ENCODE measurements at regions not wholly inside any gene's neighbourhood (a gene's known extent, or its start where the extent isn't known, plus 50 kb on each side); places are given as distances from the start of the nearest gene placed in this dataset.

DNA sequence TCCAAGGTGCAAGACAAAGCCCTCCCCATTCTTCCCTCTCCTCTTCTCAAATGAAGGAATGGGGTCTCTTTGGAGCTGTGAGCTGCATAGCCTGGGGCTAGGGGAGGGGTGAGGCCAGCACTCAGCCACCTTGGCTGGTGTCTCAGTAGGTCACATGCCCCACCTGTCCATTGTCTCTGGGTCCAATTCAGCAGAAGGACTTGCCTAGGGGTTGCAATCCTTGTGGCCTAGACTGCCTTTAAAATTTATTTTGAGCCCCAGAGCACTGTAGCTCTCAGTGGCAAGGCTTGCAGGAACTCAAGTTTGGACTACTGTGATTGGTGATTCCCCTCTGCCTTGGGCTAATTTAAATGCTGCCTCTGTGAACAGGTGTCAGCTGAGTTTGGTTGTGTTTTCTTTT is 336.7 kb downstream of the DDX10 start:
- ChIA-PET POLR2A (ENCODE audit: low non-redundant PET) (no interaction called here), CTCF (no interaction called here)
- H3K36me3 ChIP-seq (ENCODE audit: insufficient read depth, low read length, poor library complexity, severe bottlenecking): no peaks in the 10 kb centered on the region
- H3K4me3 ChIP-seq (ENCODE audit: low read depth, low read length, poor library complexity, severe bottlenecking): no peak overlapping the region
- H3K4me1 ChIP-seq (ENCODE audit: insufficient read depth, low read length, poor library complexity, severe bottlenecking): no peaks in the 10 kb centered on the region
- BruUV-seq (replicated peaks): no TSS peak
- no peaks in the 10 kb centered on the region for H3K27me3 ChIP-seq (replicated peaks; ENCODE audit: insufficient read depth, low read depth, low read length, poor library complexity)
- TF ChIP-seq, protein P1, sequence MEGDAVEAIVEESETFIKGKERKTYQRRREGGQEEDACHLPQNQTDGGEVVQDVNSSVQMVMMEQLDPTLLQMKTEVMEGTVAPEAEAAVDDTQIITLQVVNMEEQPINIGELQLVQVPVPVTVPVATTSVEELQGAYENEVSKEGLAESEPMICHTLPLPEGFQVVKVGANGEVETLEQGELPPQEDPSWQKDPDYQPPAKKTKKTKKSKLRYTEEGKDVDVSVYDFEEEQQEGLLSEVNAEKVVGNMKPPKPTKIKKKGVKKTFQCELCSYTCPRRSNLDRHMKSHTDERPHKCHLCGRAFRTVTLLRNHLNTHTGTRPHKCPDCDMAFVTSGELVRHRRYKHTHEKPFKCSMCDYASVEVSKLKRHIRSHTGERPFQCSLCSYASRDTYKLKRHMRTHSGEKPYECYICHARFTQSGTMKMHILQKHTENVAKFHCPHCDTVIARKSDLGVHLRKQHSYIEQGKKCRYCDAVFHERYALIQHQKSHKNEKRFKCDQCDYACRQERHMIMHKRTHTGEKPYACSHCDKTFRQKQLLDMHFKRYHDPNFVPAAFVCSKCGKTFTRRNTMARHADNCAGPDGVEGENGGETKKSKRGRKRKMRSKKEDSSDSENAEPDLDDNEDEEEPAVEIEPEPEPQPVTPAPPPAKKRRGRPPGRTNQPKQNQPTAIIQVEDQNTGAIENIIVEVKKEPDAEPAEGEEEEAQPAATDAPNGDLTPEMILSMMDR (conservative IDR thresholded peaks at IDR 0.05; ENCODE audit: low read depth, low read length): no peak
- TF ChIP-seq EZH2 (IDR thresholded peaks at IDR 0.05; ENCODE audit: borderline replicate concordance, low read depth, low read length, poor library complexity, severe bottlenecking): no peak
- no peak overlapping the region for H3K27ac ChIP-seq (ENCODE audit: low read depth, low read length, poor library complexity, severe bottlenecking)
- no peaks in the 10 kb centered on the region for H3K9me3 ChIP-seq (ENCODE audit: low read depth, low read length, poor library complexity, severe bottlenecking)
- intact Hi-C loops (cut with micrococcal nuclease; ENCODE audit: unreplicated experiment): no loop called here
- no peak for DNase-seq (ENCODE audit: low spot score)

DNA sequence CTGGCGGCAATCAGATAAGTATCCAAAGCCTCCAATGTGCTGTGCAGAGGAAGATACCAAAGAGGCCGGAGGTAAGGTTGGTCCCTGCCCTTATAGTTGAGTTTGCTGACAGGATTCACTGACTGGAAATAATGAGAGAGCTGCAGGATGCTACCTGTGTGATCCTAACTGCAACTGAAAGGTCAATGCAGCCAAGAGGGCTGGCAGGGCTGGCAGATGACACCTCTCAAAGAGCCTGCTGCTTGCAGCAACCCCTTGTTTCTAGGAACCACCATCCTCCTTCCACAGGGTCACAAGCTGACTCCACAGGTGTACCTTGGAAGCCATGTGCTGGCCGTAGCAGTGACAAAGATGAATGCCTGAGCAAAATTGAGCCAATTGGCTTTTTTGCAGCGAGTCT is 348.1 kb downstream of the DDX10 start:
- DNase-seq (ENCODE audit: low spot score): no peak
- H3K36me3 ChIP-seq (ENCODE audit: insufficient read depth, low read length, poor library complexity, severe bottlenecking): no peaks in the 10 kb centered on the region
- POLR2A ChIA-PET (ENCODE audit: low non-redundant PET): no interaction called here
- no peak for TF ChIP-seq EZH2 (IDR thresholded peaks at IDR 0.05; ENCODE audit: borderline replicate concordance, low read depth, low read length, poor library complexity, severe bottlenecking)
- TF ChIP-seq, protein P1 (conservative IDR thresholded peaks at IDR 0.05; ENCODE audit: low read depth, low read length): no peak
- H3K27me3 ChIP-seq (replicated peaks; ENCODE audit: insufficient read depth, low read depth, low read length, poor library complexity): peaks cover 5% of the 10 kb centered on the region
- no TSS peak for BruUV-seq (replicated peaks)
- H3K9me3 ChIP-seq (ENCODE audit: low read depth, low read length, poor library complexity, severe bottlenecking): no peaks in the 10 kb centered on the region
- no peak overlapping the region for H3K27ac ChIP-seq (ENCODE audit: low read depth, low read length, poor library complexity, severe bottlenecking)
- no peak overlapping the region for H3K4me3 ChIP-seq (ENCODE audit: low read depth, low read length, poor library complexity, severe bottlenecking)
- intact Hi-C loops (cut with micrococcal nuclease; ENCODE audit: unreplicated experiment): no loop called here
- H3K4me1 ChIP-seq (ENCODE audit: insufficient read depth, low read length, poor library complexity, severe bottlenecking): no peaks in the 10 kb centered on the region
- CTCF ChIA-PET: no interaction called here

DNA sequence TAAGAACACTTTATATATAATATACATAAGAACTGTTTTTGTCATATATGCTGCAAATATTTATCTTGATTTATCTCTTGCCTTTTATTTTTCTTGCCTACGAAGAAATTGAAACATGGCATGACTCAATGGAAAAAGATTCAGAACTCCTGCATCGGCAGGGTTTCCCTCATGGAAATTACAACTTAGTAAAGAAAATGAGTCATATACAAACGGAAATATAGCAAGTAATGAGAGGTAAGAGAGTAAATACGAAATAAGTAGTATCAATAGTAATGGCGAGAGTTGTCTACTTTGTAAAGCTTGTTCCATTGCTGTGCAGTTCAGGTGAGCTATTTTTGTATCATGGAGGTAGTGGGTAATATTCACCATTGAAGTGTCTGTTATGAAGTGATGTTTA is 350.4 kb downstream of the DDX10 start:
- ChIA-PET CTCF (no interaction called here), POLR2A (ENCODE audit: low non-redundant PET) (no interaction called here)
- no TSS peak for BruUV-seq (replicated peaks)
- Histone ChIP-seq H3K36me3 (ENCODE audit: insufficient read depth, low read length, poor library complexity, severe bottlenecking) (no peaks in the 10 kb centered on the region), H3K4me3 (ENCODE audit: low read depth, low read length, poor library complexity, severe bottlenecking) (no peak overlapping the region), H3K4me1 (ENCODE audit: insufficient read depth, low read length, poor library complexity, severe bottlenecking) (no peaks in the 10 kb centered on the region), H3K9me3 (ENCODE audit: low read depth, low read length, poor library complexity, severe bottlenecking) (no peaks in the 10 kb centered on the region), H3K27ac (ENCODE audit: low read depth, low read length, poor library complexity, severe bottlenecking) (no peak overlapping the region), H3K27me3 (replicated peaks; ENCODE audit: insufficient read depth, low read depth, low read length, poor library complexity) (peaks cover 5% of the 10 kb centered on the region)
- intact Hi-C loops (cut with micrococcal nuclease; ENCODE audit: unreplicated experiment): no loop called here
- no peak for TF ChIP-seq EZH2 (IDR thresholded peaks at IDR 0.05; ENCODE audit: borderline replicate concordance, low read depth, low read length, poor library complexity, severe bottlenecking)
- TF ChIP-seq, protein P1 (conservative IDR thresholded peaks at IDR 0.05; ENCODE audit: low read depth, low read length): no peak
- peak; percentile 7 for DNase-seq (ENCODE audit: low spot score)

Data from A673 (cell line).